Type B pancreatic cell (in vitro differentiated cells): ENCODE measurements at regions not wholly inside any gene's neighbourhood (a gene's known extent, or its start where the extent isn't known, plus 50 kb on each side); places are given as distances from the start of the nearest gene placed in this dataset.
"Not testable (repeated sequence)": the region's sequence is repeated elsewhere in the genome, so short reads cannot be mapped to it uniquely, and the experiment has no call there.

Experiments
- DNase-seq: peaks from one replicate; pipeline ENCODE4 v3.0.0; 2021; ENCODE audit warnings: mixed read lengths; ENCODE audit not compliant: unreplicated experiment; ENCODE audit errors: extremely low spot score
- H3K27ac Mint-ChIP-seq: 2 replicates; pipeline ENCODE4 v1.8.0; 2021; ENCODE audit warnings: mild to moderate bottlenecking, mixed read lengths
- H3K27me3 Mint-ChIP-seq: 2 replicates; pipeline ENCODE4 v1.8.0; 2021; ENCODE audit warnings: mixed read lengths
- H3K36me3 Mint-ChIP-seq: 2 replicates; pipeline ENCODE4 v1.8.0; 2021; ENCODE audit warnings: mixed read lengths
- H3K4me1 Mint-ChIP-seq: one replicate; pipeline ENCODE4 v1.8.0; 2021; ENCODE audit warnings: mixed read lengths; ENCODE audit not compliant: unreplicated experiment
- H3K4me3 Mint-ChIP-seq: 2 replicates; pipeline ENCODE4 v1.8.0; 2021; ENCODE audit warnings: mild to moderate bottlenecking, mixed read lengths
- H3K9me3 Mint-ChIP-seq: 2 replicates; pipeline ENCODE4 v1.8.0; 2021; ENCODE audit warnings: mixed read lengths
- TF ChIP-seq, protein P1 (sequence below): fragments of 200-600 bp; sonication (generic); conservative IDR thresholded peaks from 2 replicates; pipeline ENCODE4 v1.5.0; 2021; ENCODE audit warnings: antibody characterized with exemption, mild to moderate bottlenecking

DNA sequence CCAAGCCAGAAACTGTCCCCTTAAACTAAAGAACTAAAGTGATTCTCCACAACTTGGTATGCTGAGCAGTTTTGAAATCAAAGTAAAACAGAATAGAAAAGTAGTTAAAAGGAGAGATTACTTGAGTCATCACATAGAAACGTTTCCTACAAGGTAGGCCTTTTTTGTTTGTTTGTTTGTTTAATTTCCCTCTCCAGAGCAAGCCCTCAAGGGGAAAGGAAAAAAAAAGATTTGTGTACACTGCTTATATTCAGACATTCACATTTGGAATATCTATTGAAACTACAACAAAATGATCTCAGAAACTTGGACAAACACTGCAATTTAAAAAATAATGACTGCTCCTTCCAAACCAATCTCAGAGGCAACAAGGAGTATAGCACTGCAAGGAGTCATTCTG is 304.7 kb upstream of the NREP start:
- Mint-ChIP-seq H3K36me3 (no peaks in the 10 kb centered on the region), H3K4me1 (peaks cover 8% of the 10 kb centered on the region), H3K4me3 (no peak overlapping the region), H3K27me3 (no peaks in the 10 kb centered on the region), H3K9me3 (no peaks in the 10 kb centered on the region), H3K27ac (no peak overlapping the region)
- TF ChIP-seq, protein P1, sequence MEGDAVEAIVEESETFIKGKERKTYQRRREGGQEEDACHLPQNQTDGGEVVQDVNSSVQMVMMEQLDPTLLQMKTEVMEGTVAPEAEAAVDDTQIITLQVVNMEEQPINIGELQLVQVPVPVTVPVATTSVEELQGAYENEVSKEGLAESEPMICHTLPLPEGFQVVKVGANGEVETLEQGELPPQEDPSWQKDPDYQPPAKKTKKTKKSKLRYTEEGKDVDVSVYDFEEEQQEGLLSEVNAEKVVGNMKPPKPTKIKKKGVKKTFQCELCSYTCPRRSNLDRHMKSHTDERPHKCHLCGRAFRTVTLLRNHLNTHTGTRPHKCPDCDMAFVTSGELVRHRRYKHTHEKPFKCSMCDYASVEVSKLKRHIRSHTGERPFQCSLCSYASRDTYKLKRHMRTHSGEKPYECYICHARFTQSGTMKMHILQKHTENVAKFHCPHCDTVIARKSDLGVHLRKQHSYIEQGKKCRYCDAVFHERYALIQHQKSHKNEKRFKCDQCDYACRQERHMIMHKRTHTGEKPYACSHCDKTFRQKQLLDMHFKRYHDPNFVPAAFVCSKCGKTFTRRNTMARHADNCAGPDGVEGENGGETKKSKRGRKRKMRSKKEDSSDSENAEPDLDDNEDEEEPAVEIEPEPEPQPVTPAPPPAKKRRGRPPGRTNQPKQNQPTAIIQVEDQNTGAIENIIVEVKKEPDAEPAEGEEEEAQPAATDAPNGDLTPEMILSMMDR = no peak
- no peak for DNase-seq

DNA sequence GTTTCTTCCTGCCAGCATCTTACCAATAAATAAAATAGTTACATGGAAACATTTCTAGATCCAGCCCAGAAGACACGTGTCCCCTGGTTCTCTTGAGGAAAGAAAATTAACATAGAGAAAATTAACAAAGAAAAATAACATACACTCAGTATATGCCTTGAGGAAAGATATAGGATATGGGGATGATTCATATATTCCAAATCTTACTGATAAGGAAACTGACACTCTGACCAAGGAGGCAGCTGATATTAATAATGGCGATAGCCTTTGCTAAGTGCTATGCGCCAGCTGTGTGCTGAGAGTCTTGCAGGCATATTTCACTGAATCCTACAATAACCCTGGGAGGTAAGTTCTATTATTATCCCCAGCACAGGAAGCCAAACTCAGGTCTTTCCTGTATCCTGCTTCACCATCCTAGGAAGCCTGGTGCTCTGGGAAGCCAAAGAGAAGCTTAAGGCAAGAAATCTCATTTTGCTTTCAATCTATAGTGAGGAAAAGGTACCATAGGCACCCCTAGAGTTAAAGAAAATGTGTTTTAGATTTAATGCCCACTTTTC is 302.7 kb upstream of the NREP start:
- Mint-ChIP-seq H3K27ac (no peak overlapping the region), H3K4me3 (no peak overlapping the region), H3K36me3 (no peaks in the 10 kb centered on the region), H3K9me3 (peaks cover 8% of the 10 kb centered on the region), H3K27me3 (no peaks in the 10 kb centered on the region), H3K4me1 (no peaks in the 10 kb centered on the region)
- DNase-seq = no peak
- TF ChIP-seq, protein P1 = no peak

DNA sequence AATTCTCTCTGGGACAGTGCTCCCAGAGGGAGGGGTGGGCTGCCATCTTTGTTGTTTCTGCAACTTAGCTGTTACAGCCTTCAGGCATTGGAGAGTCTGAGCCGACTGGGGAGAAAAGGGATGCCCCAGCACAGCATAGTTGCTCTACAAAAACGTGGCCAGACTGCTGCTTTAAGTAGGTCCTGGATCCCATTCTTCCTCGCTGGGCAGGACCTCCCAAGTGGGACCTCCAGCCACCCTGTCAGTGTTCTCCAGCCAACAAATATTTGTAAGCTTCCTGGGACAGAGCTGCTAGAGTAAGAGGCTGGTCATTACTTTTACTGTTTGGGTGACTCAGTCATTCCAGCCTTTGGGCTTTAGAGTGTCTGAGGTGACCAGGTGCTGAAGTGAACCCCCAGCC is 292.7 kb upstream of the NREP start:
- H3K4me1 Mint-ChIP-seq = no peaks in the 10 kb centered on the region
- no peaks in the 10 kb centered on the region for H3K27me3 Mint-ChIP-seq
- no peak overlapping the region for H3K4me3 Mint-ChIP-seq
- no peak overlapping the region for H3K27ac Mint-ChIP-seq
- H3K9me3 Mint-ChIP-seq = peaks cover 16% of the 10 kb centered on the region
- TF ChIP-seq, protein P1 = no peak
- no peaks in the 10 kb centered on the region for H3K36me3 Mint-ChIP-seq
- no peak for DNase-seq

DNA sequence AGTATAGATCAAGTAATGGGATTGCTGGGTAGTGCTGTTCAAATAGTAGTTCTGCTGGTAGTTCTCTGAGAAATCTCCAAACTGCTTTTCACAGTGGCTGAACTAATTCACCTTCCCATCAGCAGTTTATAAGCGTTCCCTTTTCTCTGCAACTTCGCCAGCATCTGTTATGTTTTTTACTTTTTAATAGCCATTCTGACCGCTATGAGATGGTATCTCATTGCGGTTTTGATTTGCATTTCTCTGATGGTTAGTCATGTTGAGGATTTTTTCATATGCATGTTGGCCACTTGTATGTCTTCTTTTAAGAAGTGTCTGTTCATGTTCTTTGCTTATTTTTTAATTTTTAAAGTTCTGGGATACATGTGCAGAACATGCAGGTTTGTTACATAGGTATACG is 279.2 kb upstream of the NREP start:
- Mint-ChIP-seq H3K4me1 (peaks cover 4% of the 10 kb centered on the region), H3K4me3 (no peak overlapping the region), H3K9me3 (no peaks in the 10 kb centered on the region), H3K27ac (no peak overlapping the region), H3K27me3 (no peaks in the 10 kb centered on the region), H3K36me3 (no peaks in the 10 kb centered on the region)
- no peak for DNase-seq
- TF ChIP-seq, protein P1 = no peak

DNA sequence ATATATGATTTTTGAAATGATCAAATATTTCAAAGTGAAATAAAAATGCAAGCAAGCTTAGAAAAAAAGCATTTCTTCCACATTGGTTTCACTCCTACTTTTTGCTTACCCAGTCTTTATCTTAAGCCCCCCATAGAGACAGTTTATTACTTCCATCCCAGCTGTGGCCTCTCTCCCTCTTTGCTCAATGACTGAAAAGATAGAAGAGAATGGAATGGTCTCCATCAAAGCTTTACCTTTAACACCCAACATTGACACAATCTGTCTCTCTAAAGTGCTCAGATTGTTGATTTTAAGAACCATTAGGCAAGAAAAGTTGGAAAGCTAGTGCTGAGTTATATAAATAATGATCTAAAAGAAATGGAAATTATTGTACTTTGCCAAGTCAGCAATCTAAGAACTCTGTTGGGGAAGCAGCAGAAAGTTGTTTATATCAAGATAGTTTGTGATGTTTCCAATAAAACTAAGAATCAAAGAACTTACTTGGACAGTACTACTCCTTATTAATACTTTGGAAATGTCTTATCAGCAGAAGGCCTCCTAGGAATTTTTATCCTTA is 277.5 kb upstream of the NREP start:
- no peaks in the 10 kb centered on the region for H3K9me3 Mint-ChIP-seq
- no peak overlapping the region for H3K27ac Mint-ChIP-seq
- peaks cover 4% of the 10 kb centered on the region for H3K4me1 Mint-ChIP-seq
- no peaks in the 10 kb centered on the region for H3K27me3 Mint-ChIP-seq
- DNase-seq = no peak
- TF ChIP-seq, protein P1 = no peak
- no peak overlapping the region for H3K4me3 Mint-ChIP-seq
- no peaks in the 10 kb centered on the region for H3K36me3 Mint-ChIP-seq

DNA sequence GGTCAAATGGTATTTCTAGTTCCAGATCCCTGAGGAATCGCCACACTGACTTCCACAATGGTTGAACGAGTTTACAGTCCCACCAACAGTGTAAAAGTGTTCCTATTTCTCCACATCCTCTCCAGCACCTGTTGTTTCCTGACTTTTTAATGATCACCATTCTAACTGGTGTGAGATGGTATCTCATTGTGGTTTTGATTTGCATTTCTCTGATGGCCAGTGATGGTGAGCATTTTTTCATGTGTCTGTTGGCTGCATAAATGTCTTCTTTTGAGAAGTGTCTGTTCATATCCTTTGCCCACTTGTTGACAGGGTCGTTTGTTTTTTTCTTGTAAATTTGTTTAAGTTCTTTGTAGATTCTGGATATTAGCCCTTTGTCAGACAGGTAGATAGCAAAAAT is 269.9 kb upstream of the NREP start:
- not testable (repeated sequence) for H3K4me1 Mint-ChIP-seq, H3K4me3 Mint-ChIP-seq, H3K36me3 Mint-ChIP-seq, H3K27ac Mint-ChIP-seq, H3K27me3 Mint-ChIP-seq, H3K9me3 Mint-ChIP-seq, DNase-seq
